GM23248 (cell line): ENCODE measurements at regions not wholly inside any gene's neighbourhood (a gene's known extent, or its start where the extent isn't known, plus 50 kb on each side); places are given as distances from the start of the nearest gene placed in this dataset.
A peak's percentile ranks its signal among the peaks of the same experiment; 100 is the strongest.

Experiments used
- DNase-seq: peaks from one replicate; pipeline ENCODE4 v3.0.0-alpha.2; 2015
- H2AFZ ChIP-seq: fragments of 200-600 bp; sonication (generic); 2 replicates; pipeline ENCODE4 v1.6.1; 2016; ENCODE audit warnings: antibody characterized with exemption
- H3F3A ChIP-seq: fragments of 200-600 bp; sonication (generic); 2 replicates; pipeline ENCODE4 v1.6.1; 2016; ENCODE audit warnings: mild to moderate bottlenecking, antibody characterized with exemption, mixed run types; ENCODE audit not compliant: insufficient read depth
- H3K27ac ChIP-seq: fragments of 200-600 bp; sonication (generic); 2 replicates; pipeline ENCODE4 v1.5.1; 2016; ENCODE audit warnings: mild to moderate bottlenecking
- H3K27me3 ChIP-seq: fragments of 200-600 bp; sonication (generic); replicated peaks from 2 replicates; pipeline ENCODE4 v1.6.1; 2016; ENCODE audit warnings: mild to moderate bottlenecking; ENCODE audit not compliant: insufficient read depth
- H3K36me3 ChIP-seq: fragments of 200-600 bp; sonication (generic); 2 replicates; pipeline ENCODE4 v1.6.1; 2016; ENCODE audit warnings: low read depth, mild to moderate bottlenecking
- H3K4me1 ChIP-seq: fragments of 200-600 bp; sonication (generic); 2 replicates; pipeline ENCODE4 v1.6.1; 2016; ENCODE audit warnings: mild to moderate bottlenecking; ENCODE audit not compliant: insufficient read depth
- H3K4me2 ChIP-seq: fragments of 200-600 bp; sonication (generic); one replicate; pipeline ENCODE4 v1.6.1; 2016; ENCODE audit warnings: mild to moderate bottlenecking; ENCODE audit not compliant: unreplicated experiment
- H3K4me3 ChIP-seq: fragments of 200-600 bp; sonication (generic); 2 replicates; pipeline ENCODE4 v1.5.1; 2016; ENCODE audit warnings: mild to moderate bottlenecking
- H3K79me2 ChIP-seq: fragments of 200-600 bp; sonication (generic); 2 replicates; pipeline ENCODE4 v1.6.1; 2016; ENCODE audit warnings: mild to moderate bottlenecking; ENCODE audit not compliant: insufficient read depth
- H3K9ac ChIP-seq: fragments of 200-600 bp; sonication (generic); 2 replicates; pipeline ENCODE4 v1.6.1; 2016; ENCODE audit warnings: mild to moderate bottlenecking
- H3K9me2 ChIP-seq: fragments of 200-600 bp; sonication (generic); 2 replicates; pipeline ENCODE4 v1.6.1; 2016; ENCODE audit warnings: mixed run types, mild to moderate bottlenecking, moderate library complexity; ENCODE audit not compliant: insufficient read depth
- H3K9me3 ChIP-seq: fragments of 200-600 bp; sonication (generic); one replicate; pipeline ENCODE4 v1.6.1; 2017; ENCODE audit warnings: low read depth
- H4K20me1 ChIP-seq: fragments of 200-600 bp; sonication (generic); 2 replicates; pipeline ENCODE4 v1.6.0; 2016; ENCODE audit not compliant: insufficient read depth
- EZH2 ChIP-seq: fragments of 200-600 bp; sonication (generic); IDR thresholded peaks from 2 replicates; pipeline ENCODE4 v1.6.1; 2018; ENCODE audit warnings: antibody characterized with exemption, mild to moderate bottlenecking; ENCODE audit not compliant: insufficient read depth, poor library complexity, severe bottlenecking
- EZH2phosphoT487 ChIP-seq: fragments of 200-600 bp; sonication (generic); IDR thresholded peaks from 2 replicates; pipeline ENCODE4 v1.6.1; 2018; ENCODE audit warnings: antibody characterized with exemption, moderate library complexity, mild to moderate bottlenecking, low read depth; ENCODE audit not compliant: insufficient read depth
- WGBS, 2 experiments: methylation state at CpG; one replicate each; pipeline ENCODE4 v1.1.6; 2015 to 2017; ENCODE audit warnings: low lambda C conversion rate in 2 of 2, low coverage in 1 of 2; ENCODE audit errors: missing lambda C conversion rate in 2 of 2; 5-methylcytosine and 5-hydroxymethylcytosine counted together
- in situ Hi-C: fragments of 300-500 bp; cut with MboI; formaldehyde crosslinking; loops from 2 replicates; pipeline ENCODE4 v1.15.0; 2020

GRCh38 chr1:198019126-198019525, 102.0 kb downstream of the LHX9 start:
- peak overlapping the region; percentile 45 for H3K27ac ChIP-seq
- H3K4me1 ChIP-seq: peaks cover 22% of the 10 kb centered on the region
- H3K9me3 ChIP-seq: no peaks in the 10 kb centered on the region
- peaks cover 25% of the 10 kb centered on the region for H3F3A ChIP-seq
- H3K4me2 ChIP-seq: peak overlapping the region; percentile 1
- no peak overlapping the region for H3K9ac ChIP-seq
- H3K9me2 ChIP-seq: no peaks in the 10 kb centered on the region
- in situ Hi-C loops: no loop called here
- WGBS, 2 experiments: 86 to 89% methylated on average over 1 of the region's 1 CpG
- H3K79me2 ChIP-seq: no peaks in the 10 kb centered on the region
- no peak overlapping the region for H3K4me3 ChIP-seq
- peak; percentile 17 for DNase-seq
- no peaks in the 10 kb centered on the region for H3K36me3 ChIP-seq
- H3K27me3 ChIP-seq: no peaks in the 10 kb centered on the region
- no peak overlapping the region for H2AFZ ChIP-seq
- TF ChIP-seq EZH2 (no peak), EZH2phosphoT487 (no peak)
- no peaks in the 10 kb centered on the region for H4K20me1 ChIP-seq

- TF ChIP-seq EZH2phosphoT487 (no peak), EZH2 (no peak)
- Histone ChIP-seq H3K79me2 (no peaks in the 10 kb centered on the region), H3K4me2 (no peak overlapping the region), H3K27me3 (no peaks in the 10 kb centered on the region), H2AFZ (no peak overlapping the region), H3K9ac (no peak overlapping the region), H3K9me2 (no peaks in the 10 kb centered on the region), H3F3A (peaks cover 2% of the 10 kb centered on the region), H3K4me3 (no peak overlapping the region), H3K27ac (no peak overlapping the region), H3K9me3 (no peaks in the 10 kb centered on the region), H4K20me1 (no peaks in the 10 kb centered on the region), H3K4me1 (no peaks in the 10 kb centered on the region), H3K36me3 (no peaks in the 10 kb centered on the region)
- 69 to 71% methylated on average over 4 of the region's 4 CpGs for WGBS, 2 experiments
- DNase-seq: no peak
- in situ Hi-C loops: no loop called here
These were observed 107.2 kb downstream of the LHX9 start for GRCh38 chr1:198024336-198024735.

GRCh38 chr1:198024782-198025181, 107.6 kb downstream of the LHX9 start:
- DNase-seq: peak; percentile 61
- Histone ChIP-seq H2AFZ (no peak overlapping the region), H3K4me1 (no peaks in the 10 kb centered on the region), H3K4me2 (no peak overlapping the region), H3K9me2 (no peaks in the 10 kb centered on the region), H3K4me3 (no peak overlapping the region), H3K9me3 (no peaks in the 10 kb centered on the region), H3K36me3 (no peaks in the 10 kb centered on the region), H3K27me3 (no peaks in the 10 kb centered on the region), H3K9ac (no peak overlapping the region), H3K79me2 (no peaks in the 10 kb centered on the region), H3K27ac (no peak overlapping the region), H4K20me1 (no peaks in the 10 kb centered on the region), H3F3A (no peaks in the 10 kb centered on the region)
- in situ Hi-C loops: no loop called here
- no peak for TF ChIP-seq EZH2phosphoT487
- no peak for TF ChIP-seq EZH2

- no peaks in the 10 kb centered on the region for H3K36me3 ChIP-seq
- H3K4me2 ChIP-seq: peak overlapping the region; percentile 7
- no peaks in the 10 kb centered on the region for H3K79me2 ChIP-seq
- H4K20me1 ChIP-seq: no peaks in the 10 kb centered on the region
- H3K4me1 ChIP-seq: peaks cover 10% of the 10 kb centered on the region
- no peaks in the 10 kb centered on the region for H3K9me3 ChIP-seq
- no peak overlapping the region for H3K9ac ChIP-seq
- TF ChIP-seq EZH2: no peak
- TF ChIP-seq EZH2phosphoT487: no peak
- H3K27ac ChIP-seq: no peak overlapping the region
- no peaks in the 10 kb centered on the region for H3K27me3 ChIP-seq
- DNase-seq: peak; percentile 76
- in situ Hi-C loops: no loop called here
- H3K4me3 ChIP-seq: no peak overlapping the region
- 0 out of 2 replicates have a peak overlapping the region, but pooled peaks have one; percentile 13 for H2AFZ ChIP-seq
- 0 to 6% methylated on average over 2 of the region's 2 CpGs for WGBS, 2 experiments
- 0 out of 2 replicates have a peak, but pooled peaks cover 6% of the 10 kb centered on the region for H3F3A ChIP-seq
- no peaks in the 10 kb centered on the region for H3K9me2 ChIP-seq
These were observed 113.5 kb downstream of the LHX9 start for GRCh38 chr1:198030682-198031081.

- no peaks in the 10 kb centered on the region for H3K9me3 ChIP-seq
- H3K4me3 ChIP-seq: no peak overlapping the region
- H3K4me1 ChIP-seq: peaks cover 10% of the 10 kb centered on the region
- H3F3A ChIP-seq: 0 out of 2 replicates have a peak, but pooled peaks cover 6% of the 10 kb centered on the region
- H3K9ac ChIP-seq: no peak overlapping the region
- no peaks in the 10 kb centered on the region for H3K9me2 ChIP-seq
- no peaks in the 10 kb centered on the region for H3K27me3 ChIP-seq
- TF ChIP-seq EZH2 (no peak), EZH2phosphoT487 (no peak)
- in situ Hi-C loops: no loop called here
- H2AFZ ChIP-seq: 0 out of 2 replicates have a peak overlapping the region, but pooled peaks have one; percentile 13
- no peaks in the 10 kb centered on the region for H4K20me1 ChIP-seq
- H3K4me2 ChIP-seq: peak overlapping the region; percentile 7
- no peaks in the 10 kb centered on the region for H3K79me2 ChIP-seq
- no peak for DNase-seq
- no peak overlapping the region for H3K27ac ChIP-seq
- no peaks in the 10 kb centered on the region for H3K36me3 ChIP-seq
These were observed 113.9 kb downstream of the LHX9 start for GRCh38 chr1:198031086-198031485.
